Stimulated activated CD4-positive, alpha-beta T cell treated with anti-CD3 and anti-CD28 coated beads, Interleukin-4, amount 100 ng/mL, for 4 hours (primary cell): ENCODE measurements at regions not wholly inside any gene's neighbourhood (a gene's known extent, or its start where the extent isn't known, plus 50 kb on each side); places are given as distances from the start of the nearest gene placed in this dataset.
"Not testable (repeated sequence)": the region's sequence is repeated elsewhere in the genome, so short reads cannot be mapped to it uniquely, and the experiment has no call there.

Experiments used
- DNase-seq, 2 experiments: peaks; one replicate each; pipeline ENCODE4 v3.0.0-alpha.2; 2020

GRCh38 chr3:105296182-105296822 is 70.4 kb upstream of the ALCAM start:
- not testable (repeated sequence) for DNase-seq

DNA sequence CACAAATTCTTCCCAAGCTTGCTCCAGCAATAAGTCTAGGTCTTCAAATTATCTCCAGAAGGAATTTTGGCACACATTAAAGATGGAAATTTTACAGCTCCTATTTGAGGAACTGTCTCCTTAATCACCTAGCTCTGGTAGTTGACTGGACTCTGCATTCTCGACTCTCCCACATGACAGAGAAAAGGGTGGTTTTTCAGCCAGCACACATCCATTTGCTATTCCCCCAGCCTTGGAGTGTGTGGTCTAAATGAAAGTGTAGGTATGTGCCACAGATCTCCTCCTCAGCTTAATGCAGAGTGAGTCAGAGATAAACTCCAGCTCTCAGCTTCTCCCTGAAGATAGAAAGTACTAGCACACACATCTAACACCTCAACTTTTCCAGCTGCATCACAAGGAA is 62.2 kb upstream of the ALCAM start:
- no peak for DNase-seq

DNA sequence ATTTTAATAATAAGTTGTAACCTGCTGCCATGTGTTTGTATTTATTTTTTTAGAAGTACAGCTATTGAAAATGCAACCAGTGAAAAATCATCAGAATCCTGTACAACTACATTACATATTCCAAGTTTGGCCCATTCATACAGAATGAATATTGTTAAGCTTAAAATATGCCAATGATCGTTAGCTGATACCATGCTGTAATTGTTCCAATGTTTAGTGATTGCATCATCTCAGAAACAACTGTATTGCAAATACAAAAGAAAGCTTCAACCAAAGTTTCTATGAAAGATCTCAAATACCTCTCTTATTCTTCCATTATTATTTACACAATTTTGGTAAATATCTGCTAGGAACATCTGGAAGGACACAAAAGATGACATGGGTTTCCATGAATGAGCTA is 51.6 kb upstream of the ALCAM start:
- no peak for DNase-seq

DNA sequence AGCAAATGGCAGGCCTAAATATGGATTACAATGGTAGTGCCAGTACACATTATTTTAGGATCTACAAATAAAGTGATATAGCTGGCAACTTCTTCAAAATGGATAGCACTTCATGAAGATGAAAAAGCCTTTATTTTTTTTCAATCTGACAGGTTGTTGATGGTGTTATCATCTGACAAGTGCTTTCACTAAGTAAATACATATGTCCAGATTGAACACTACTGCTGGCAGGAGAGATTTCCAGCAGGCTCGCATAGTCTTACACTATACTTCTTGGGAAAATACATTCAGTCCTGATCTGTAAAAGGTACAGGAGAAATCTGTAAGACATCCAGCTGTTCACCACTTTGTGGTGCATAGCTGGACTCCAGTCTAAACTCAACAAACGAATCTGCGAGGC is 50.9 kb upstream of the ALCAM start:
- no peak for DNase-seq

GRCh38 chr3:105316331-105316730 is 50.4 kb upstream of the ALCAM start:
- DNase-seq, result no peak
